Activated CD4-positive, alpha-beta T cell treated with anti-CD3 and anti-CD28 coated beads for 4 hours (primary cell): ENCODE measurements at regions not wholly inside any gene's neighbourhood (a gene's known extent, or its start where the extent isn't known, plus 50 kb on each side); places are given as distances from the start of the nearest gene placed in this dataset.
A peak's percentile ranks its signal among the peaks of the same experiment; 100 is the strongest.
"Not testable (repeated sequence)": the region's sequence is repeated elsewhere in the genome, so short reads cannot be mapped to it uniquely, and the experiment has no call there.

Experiments
- DNase-seq, 2 donors: peaks; one replicate each; pipeline ENCODE4 v3.0.0-alpha.2; 2020

- DNase-seq: peak in 1 of 2 donors; percentile 8
Observed at GRCh38 chr14:57060276-57060955, 208.3 kb downstream of the EXOC5 start.

GRCh38 chr14:57058319-57058718 lies 210.4 kb downstream of the EXOC5 start:
- DNase-seq: no peak

GRCh38 chr14:57057803-57058202 lies 210.9 kb downstream of the EXOC5 start:
- DNase-seq: no peak

- not testable (repeated sequence) for DNase-seq
Observed at GRCh38 chr14:57056522-57056921, 212.2 kb downstream of the EXOC5 start.

GRCh38 chr14:57052705-57053302 lies 215.9 kb downstream of the EXOC5 start:
- DNase-seq: no peak

GRCh38 chr14:57051633-57052032 lies 217.1 kb downstream of the EXOC5 start:
- DNase-seq: no peak

GRCh38 chr14:57049848-57050247 lies 218.9 kb downstream of the EXOC5 start:
- no peak for DNase-seq

GRCh38 chr14:57046175-57046574 lies 222.5 kb downstream of the EXOC5 start:
- DNase-seq: no peak

- not testable (repeated sequence) for DNase-seq
Observed at GRCh38 chr14:57044101-57044973, 224.4 kb downstream of the EXOC5 start.

- no peak for DNase-seq
Observed at GRCh38 chr14:57038689-57039088, 228.4 kb upstream of the OTX2 start.

- DNase-seq: no peak
Observed at GRCh38 chr14:57031474-57031873, 221.2 kb upstream of the OTX2 start.

- DNase-seq: no peak
Observed at GRCh38 chr14:57029620-57030253, 219.5 kb upstream of the OTX2 start.

GRCh38 chr14:57025456-57025855 lies 215.2 kb upstream of the OTX2 start:
- no peak for DNase-seq

GRCh38 chr14:57022608-57023007 lies 212.3 kb upstream of the OTX2 start:
- no peak for DNase-seq

- no peak for DNase-seq
Observed at GRCh38 chr14:57018065-57018464, 207.8 kb upstream of the OTX2 start.

GRCh38 chr14:57013987-57014386 lies 203.7 kb upstream of the OTX2 start:
- no peak for DNase-seq

GRCh38 chr14:57009585-57010515 lies 199.6 kb upstream of the OTX2 start:
- no peak for DNase-seq

- DNase-seq: no peak
Observed at GRCh38 chr14:57008534-57008933, 198.3 kb upstream of the OTX2 start.

GRCh38 chr14:56998728-56999127 lies 188.4 kb upstream of the OTX2 start:
- DNase-seq: no peak

GRCh38 chr14:56996721-56997399 lies 186.6 kb upstream of the OTX2 start:
- no peak for DNase-seq

- no peak for DNase-seq
Observed at GRCh38 chr14:56995010-56995409, 184.7 kb upstream of the OTX2 start.
